ENCODE measurements at regions not wholly inside any gene's neighbourhood (a gene's known extent, or its start where the extent isn't known, plus 50 kb on each side); places are given as distances from the start of the nearest gene placed in this dataset.

DNA sequence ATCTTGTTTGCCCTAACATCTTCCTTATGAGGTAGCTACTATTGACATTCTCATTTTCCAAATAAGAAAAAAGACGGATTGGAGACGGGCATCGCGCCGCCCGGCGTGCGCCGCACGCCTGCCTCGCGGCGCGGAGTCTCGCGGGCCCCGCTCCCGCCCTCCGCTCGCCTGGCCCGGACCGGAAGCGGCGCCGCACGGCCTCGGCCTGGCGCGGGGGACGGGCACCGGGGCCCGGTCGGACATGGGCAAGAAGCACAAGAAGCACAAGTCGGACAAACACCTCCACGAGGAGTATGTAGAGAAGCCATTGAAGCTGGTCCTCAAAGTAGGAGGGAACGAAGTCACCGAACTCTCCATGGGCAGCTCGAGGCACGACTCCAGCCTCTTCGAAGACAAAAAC lies 112.0 kb downstream of the IL12A start:
- no peaks in the 10 kb centered on the region for H3K79me2 ChIP-seq (ENCODE audit: control insufficient read depth, insufficient read depth, low read length)
- TF ChIP-seq ZBTB7A (IDR thresholded peaks at IDR 0.05; ENCODE audit: borderline replicate concordance, control insufficient read depth, low read depth, low read length), result no peak
- TF ChIP-seq, protein P1, sequence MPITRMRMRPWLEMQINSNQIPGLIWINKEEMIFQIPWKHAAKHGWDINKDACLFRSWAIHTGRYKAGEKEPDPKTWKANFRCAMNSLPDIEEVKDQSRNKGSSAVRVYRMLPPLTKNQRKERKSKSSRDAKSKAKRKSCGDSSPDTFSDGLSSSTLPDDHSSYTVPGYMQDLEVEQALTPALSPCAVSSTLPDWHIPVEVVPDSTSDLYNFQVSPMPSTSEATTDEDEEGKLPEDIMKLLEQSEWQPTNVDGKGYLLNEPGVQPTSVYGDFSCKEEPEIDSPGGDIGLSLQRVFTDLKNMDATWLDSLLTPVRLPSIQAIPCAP (CRISPR knock-in tag; IDR thresholded peaks at IDR 0.05; ENCODE audit: borderline replicate concordance), result no peak
- no peak for TF ChIP-seq PRMT5 (CRISPR knock-in tag; IDR thresholded peaks at IDR 0.05)
- no peak for TF ChIP-seq SMARCA5 (IDR thresholded peaks at IDR 0.05)
- TF ChIP-seq, protein P2, sequence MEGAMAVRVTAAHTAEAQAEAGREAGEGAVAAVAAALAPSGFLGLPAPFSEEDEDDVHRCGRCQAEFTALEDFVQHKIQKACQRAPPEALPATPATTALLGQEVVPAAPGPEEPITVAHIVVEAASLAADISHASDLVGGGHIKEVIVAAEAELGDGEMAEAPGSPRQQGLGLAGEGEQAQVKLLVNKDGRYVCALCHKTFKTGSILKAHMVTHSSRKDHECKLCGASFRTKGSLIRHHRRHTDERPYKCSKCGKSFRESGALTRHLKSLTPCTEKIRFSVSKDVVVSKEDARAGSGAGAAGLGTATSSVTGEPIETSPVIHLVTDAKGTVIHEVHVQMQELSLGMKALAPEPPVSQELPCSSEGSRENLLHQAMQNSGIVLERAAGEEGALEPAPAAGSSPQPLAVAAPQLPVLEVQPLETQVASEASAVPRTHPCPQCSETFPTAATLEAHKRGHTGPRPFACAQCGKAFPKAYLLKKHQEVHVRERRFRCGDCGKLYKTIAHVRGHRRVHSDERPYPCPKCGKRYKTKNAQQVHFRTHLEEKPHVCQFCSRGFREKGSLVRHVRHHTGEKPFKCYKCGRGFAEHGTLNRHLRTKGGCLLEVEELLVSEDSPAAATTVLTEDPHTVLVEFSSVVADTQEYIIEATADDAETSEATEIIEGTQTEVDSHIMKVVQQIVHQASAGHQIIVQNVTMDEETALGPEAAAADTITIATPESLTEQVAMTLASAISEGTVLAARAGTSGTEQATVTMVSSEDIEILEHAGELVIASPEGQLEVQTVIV (CRISPR knock-in tag; IDR thresholded peaks at IDR 0.05; ENCODE audit: borderline replicate concordance), result no peak
- TF ChIP-seq CREM (IDR thresholded peaks at IDR 0.05; ENCODE audit: low read depth), result no peak
- TF ChIP-seq, protein P3, sequence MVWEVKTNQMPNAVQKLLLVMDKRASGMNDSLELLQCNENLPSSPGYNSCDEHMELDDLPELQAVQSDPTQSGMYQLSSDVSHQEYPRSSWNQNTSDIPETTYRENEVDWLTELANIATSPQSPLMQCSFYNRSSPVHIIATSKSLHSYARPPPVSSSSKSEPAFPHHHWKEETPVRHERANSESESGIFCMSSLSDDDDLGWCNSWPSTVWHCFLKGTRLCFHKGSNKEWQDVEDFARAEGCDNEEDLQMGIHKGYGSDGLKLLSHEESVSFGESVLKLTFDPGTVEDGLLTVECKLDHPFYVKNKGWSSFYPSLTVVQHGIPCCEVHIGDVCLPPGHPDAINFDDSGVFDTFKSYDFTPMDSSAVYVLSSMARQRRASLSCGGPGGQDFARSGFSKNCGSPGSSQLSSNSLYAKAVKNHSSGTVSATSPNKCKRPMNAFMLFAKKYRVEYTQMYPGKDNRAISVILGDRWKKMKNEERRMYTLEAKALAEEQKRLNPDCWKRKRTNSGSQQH (CRISPR knock-in tag; IDR thresholded peaks at IDR 0.05), result no peak
- no peak for TF ChIP-seq SMARCE1 (IDR thresholded peaks at IDR 0.05)
- TF ChIP-seq ZBTB17 (CRISPR knock-in tag; IDR thresholded peaks at IDR 0.05), result no peak
- FAIRE-seq (no peak), ATAC-seq (no peak), DNase-seq (ENCODE audit: extremely low read depth in 1 of 4, low spot score in 3 of 4) (no peak)
- H3K9me3 ChIP-seq (replicated peaks; ENCODE audit: control insufficient read depth, insufficient read depth, low read depth, low read length), result no peaks in the 10 kb centered on the region
- no peaks in the 10 kb centered on the region for H3K4me1 ChIP-seq (replicated peaks in 1 of 2; ENCODE audit: control insufficient read depth in 2 of 2, insufficient read depth in 2 of 2, low read length in 2 of 2)
- H3K27me3 ChIP-seq (ENCODE audit: control insufficient read depth in 2 of 2, insufficient read depth in 2 of 2, low read length in 2 of 2), result peaks cover 0 to 13% of the 10 kb centered on the region in 2 experiments; a peak in 2 of 5 replicates
- ChIA-PET CTCF (ENCODE audit: low intra/inter-chr PET ratio) (no interaction called here), POLR2A (no interaction called here)
- in situ Hi-C loops (cut with MboI) (no loop called here), intact Hi-C loops (cut with micrococcal nuclease) (no loop called here)
- 20% methylated on average over 25 of the region's 40 CpGs for WGBS (ENCODE audit: insufficient coverage, low coverage, missing lambda C conversion rate)
- BruUV-seq (replicated peaks), result no TSS peak
- H3K9me1 ChIP-seq (ENCODE audit: control insufficient read depth, insufficient read depth, low read length), result no peaks in the 10 kb centered on the region
- no peak overlapping the region for H3K4me2 ChIP-seq (ENCODE audit: insufficient read depth, low read length)
- H3K4me3 ChIP-seq, result no peak overlapping the region
- no peaks in the 10 kb centered on the region for H3K36me3 ChIP-seq (ENCODE audit: control insufficient read depth, insufficient read depth, low read length)
- H3K9ac ChIP-seq (ENCODE audit: insufficient read depth in 1 of 2, low read depth in 2 of 2, low read length in 2 of 2), result no peak overlapping the region
- no peak overlapping the region for H2AFZ ChIP-seq (ENCODE audit: low read depth, low read length)
- H3K27ac ChIP-seq (ENCODE audit: extremely low read depth, low read depth, low read length), result no peak overlapping the region
- no peaks in the 10 kb centered on the region for H4K20me1 ChIP-seq (replicated peaks; ENCODE audit: control insufficient read depth, insufficient read depth, low read length)

Measured in K562 (cell line).